Peyer's patch (tissue), 4 donors: ENCODE measurements at regions not wholly inside any gene's neighbourhood (a gene's known extent, or its start where the extent isn't known, plus 50 kb on each side); places are given as distances from the start of the nearest gene placed in this dataset.

Source experiments
- POLR2A ChIP-seq, 2 donors: fragments of 450-650 bp; IDR thresholded peaks; one replicate each; pipeline ENCODE4 v1.5.1; 2017; ENCODE audit warnings: antibody characterized with exemption in 2 of 2, mild to moderate bottlenecking in 2 of 2, moderate library complexity in 2 of 2
- TF ChIP-seq, protein P1 (sequence below), 6 experiments: fragments of 450-650 bp in 4 of 6; fragments of 200-600 bp in 2 of 6; sonication (generic) in 1 of 6; IDR thresholded peaks; one replicate each; pipeline ENCODE4 v1.5.1; 2017 to 2019; ENCODE audit warnings: antibody characterized with exemption in 6 of 6, mild to moderate bottlenecking in 3 of 6, moderate library complexity in 1 of 6

DNA sequence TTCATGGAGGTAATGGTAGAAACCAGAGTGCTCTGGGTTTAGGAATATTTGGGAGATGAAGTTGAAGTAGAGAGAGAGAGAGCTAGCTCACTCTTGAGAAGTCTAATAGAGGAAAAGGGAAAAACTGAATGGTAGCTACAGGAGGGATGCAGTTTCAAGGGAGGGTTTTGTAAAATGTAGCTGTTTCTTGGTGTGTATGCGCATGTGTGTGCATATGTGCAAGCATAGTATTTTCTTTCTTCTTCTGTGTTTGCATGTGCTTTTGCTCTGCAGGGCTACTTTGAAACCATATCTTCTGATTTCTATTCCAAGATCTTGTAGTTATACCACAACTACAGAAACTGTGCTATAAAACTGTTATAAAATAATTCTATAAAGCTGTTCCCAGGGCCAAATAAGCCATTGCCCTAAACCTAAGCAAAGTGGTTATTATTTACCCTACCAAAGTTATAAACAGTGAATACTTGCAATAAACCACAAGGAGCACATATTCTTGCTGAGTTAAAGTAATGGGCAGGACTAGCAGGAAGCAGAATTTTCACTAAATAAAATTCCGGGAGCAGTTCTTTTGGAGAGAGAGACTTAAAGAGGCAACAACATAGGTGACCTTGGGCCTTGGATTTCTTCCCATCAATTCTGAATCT lies 145.3 kb upstream of the ZNF521 start:
- no peak for TF ChIP-seq POLR2A (IDR thresholded peaks at IDR 0.05)
- TF ChIP-seq, protein P1, sequence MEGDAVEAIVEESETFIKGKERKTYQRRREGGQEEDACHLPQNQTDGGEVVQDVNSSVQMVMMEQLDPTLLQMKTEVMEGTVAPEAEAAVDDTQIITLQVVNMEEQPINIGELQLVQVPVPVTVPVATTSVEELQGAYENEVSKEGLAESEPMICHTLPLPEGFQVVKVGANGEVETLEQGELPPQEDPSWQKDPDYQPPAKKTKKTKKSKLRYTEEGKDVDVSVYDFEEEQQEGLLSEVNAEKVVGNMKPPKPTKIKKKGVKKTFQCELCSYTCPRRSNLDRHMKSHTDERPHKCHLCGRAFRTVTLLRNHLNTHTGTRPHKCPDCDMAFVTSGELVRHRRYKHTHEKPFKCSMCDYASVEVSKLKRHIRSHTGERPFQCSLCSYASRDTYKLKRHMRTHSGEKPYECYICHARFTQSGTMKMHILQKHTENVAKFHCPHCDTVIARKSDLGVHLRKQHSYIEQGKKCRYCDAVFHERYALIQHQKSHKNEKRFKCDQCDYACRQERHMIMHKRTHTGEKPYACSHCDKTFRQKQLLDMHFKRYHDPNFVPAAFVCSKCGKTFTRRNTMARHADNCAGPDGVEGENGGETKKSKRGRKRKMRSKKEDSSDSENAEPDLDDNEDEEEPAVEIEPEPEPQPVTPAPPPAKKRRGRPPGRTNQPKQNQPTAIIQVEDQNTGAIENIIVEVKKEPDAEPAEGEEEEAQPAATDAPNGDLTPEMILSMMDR (IDR thresholded peaks at IDR 0.05), result no peak
